ENCODE measurements at regions not wholly inside any gene's neighbourhood (a gene's known extent, or its start where the extent isn't known, plus 50 kb on each side); places are given as distances from the start of the nearest gene placed in this dataset.

- H3K4me1 ChIP-seq (ENCODE audit: low read length) = no peaks in the 10 kb centered on the region
- H3K4me2 ChIP-seq (ENCODE audit: low read depth, low read length) = no peak overlapping the region
- H3K27me3 ChIP-seq (replicated peaks; ENCODE audit: insufficient read depth, low read length) = no peaks in the 10 kb centered on the region
- no peaks in the 10 kb centered on the region for H3K36me3 ChIP-seq (replicated peaks; ENCODE audit: insufficient read depth, low read length)
- no peak overlapping the region for H2AFZ ChIP-seq (ENCODE audit: low read length)
- DNase-seq = no peak
- H3K9me3 ChIP-seq (replicated peaks; ENCODE audit: insufficient read depth, low read length) = no peaks in the 10 kb centered on the region
- no peaks in the 10 kb centered on the region for H4K20me1 ChIP-seq (ENCODE audit: insufficient read depth, low read length)
- no peak overlapping the region for H3K27ac ChIP-seq (ENCODE audit: low read length)
- no peak overlapping the region for H3K4me3 ChIP-seq (ENCODE audit: low read length)
- no peaks in the 10 kb centered on the region for H3F3A ChIP-seq (ENCODE audit: insufficient read depth, low read length)
- H3K9me2 ChIP-seq (replicated peaks; ENCODE audit: insufficient read depth, low read length) = no peaks in the 10 kb centered on the region
- no peak overlapping the region for H3K9ac ChIP-seq (ENCODE audit: low read length)
- no peaks in the 10 kb centered on the region for H3K79me2 ChIP-seq (ENCODE audit: low read length)
- TF ChIP-seq CTCF (IDR thresholded peaks at IDR 0.05; ENCODE audit: low read length) (no peak), EZH2phosphoT487 (IDR thresholded peaks at IDR 0.05; ENCODE audit: low read length) (no peak), EZH2 (optimal IDR thresholded peaks at IDR 0.05; ENCODE audit: low read depth, low read length) (no peak)
Measured at GRCh38 chr3:168894214-168894613, 769.3 kb downstream of the MECOM start.

- no peaks in the 10 kb centered on the region for H3K36me3 ChIP-seq (replicated peaks; ENCODE audit: insufficient read depth, low read length)
- no peaks in the 10 kb centered on the region for H3K27me3 ChIP-seq (replicated peaks; ENCODE audit: insufficient read depth, low read length)
- TF ChIP-seq EZH2 (optimal IDR thresholded peaks at IDR 0.05; ENCODE audit: low read depth, low read length) (no peak), CTCF (IDR thresholded peaks at IDR 0.05; ENCODE audit: low read length) (peak; percentile 26)
- H3F3A ChIP-seq (ENCODE audit: insufficient read depth, low read length) = no peaks in the 10 kb centered on the region
- H3K9me2 ChIP-seq (replicated peaks; ENCODE audit: insufficient read depth, low read length) = no peaks in the 10 kb centered on the region
- no peak for DNase-seq
- no peak overlapping the region for H2AFZ ChIP-seq (ENCODE audit: low read length)
- H4K20me1 ChIP-seq (ENCODE audit: insufficient read depth, low read length) = no peaks in the 10 kb centered on the region
- no peak overlapping the region for H3K27ac ChIP-seq (ENCODE audit: low read length)
- no peaks in the 10 kb centered on the region for H3K9me3 ChIP-seq (replicated peaks; ENCODE audit: insufficient read depth, low read length)
- no peaks in the 10 kb centered on the region for H3K79me2 ChIP-seq (ENCODE audit: low read length)
- no peak overlapping the region for H3K4me3 ChIP-seq (ENCODE audit: low read length)
- no peak overlapping the region for H3K9ac ChIP-seq (ENCODE audit: low read length)
- H3K4me2 ChIP-seq (ENCODE audit: low read depth, low read length) = no peak overlapping the region
- no peaks in the 10 kb centered on the region for H3K4me1 ChIP-seq (ENCODE audit: low read length)
Measured at GRCh38 chr3:168889666-168890065, 773.8 kb downstream of the MECOM start.

GRCh38 chr3:168888781-168889180, 774.7 kb downstream of the MECOM start:
- no peak for TF ChIP-seq EZH2 (optimal IDR thresholded peaks at IDR 0.05; ENCODE audit: low read depth, low read length)
- no peak for TF ChIP-seq EZH2phosphoT487 (IDR thresholded peaks at IDR 0.05; ENCODE audit: low read length)
- TF ChIP-seq CTCF (IDR thresholded peaks at IDR 0.05; ENCODE audit: low read length) = no peak
- H3K79me2 ChIP-seq (ENCODE audit: low read length) = no peaks in the 10 kb centered on the region
- no peak overlapping the region for H3K4me3 ChIP-seq (ENCODE audit: low read length)
- H2AFZ ChIP-seq (ENCODE audit: low read length) = no peak overlapping the region
- H3F3A ChIP-seq (ENCODE audit: insufficient read depth, low read length) = no peaks in the 10 kb centered on the region
- H3K9me2 ChIP-seq (replicated peaks; ENCODE audit: insufficient read depth, low read length) = no peaks in the 10 kb centered on the region
- no peak for DNase-seq
- no peak overlapping the region for H3K27ac ChIP-seq (ENCODE audit: low read length)
- no peak overlapping the region for H3K4me2 ChIP-seq (ENCODE audit: low read depth, low read length)
- H4K20me1 ChIP-seq (ENCODE audit: insufficient read depth, low read length) = no peaks in the 10 kb centered on the region
- no peak overlapping the region for H3K9ac ChIP-seq (ENCODE audit: low read length)
- H3K4me1 ChIP-seq (ENCODE audit: low read length) = no peaks in the 10 kb centered on the region
- no peaks in the 10 kb centered on the region for H3K27me3 ChIP-seq (replicated peaks; ENCODE audit: insufficient read depth, low read length)
- H3K36me3 ChIP-seq (replicated peaks; ENCODE audit: insufficient read depth, low read length) = no peaks in the 10 kb centered on the region
- H3K9me3 ChIP-seq (replicated peaks; ENCODE audit: insufficient read depth, low read length) = no peaks in the 10 kb centered on the region

Measured in MM.1S (cell line).